ENCODE measurements at regions not wholly inside any gene's neighbourhood (a gene's known extent, or its start where the extent isn't known, plus 50 kb on each side); places are given as distances from the start of the nearest gene placed in this dataset.

GRCh38 chr9:118635416-118635815 is 733.8 kb downstream of the BRINP1 start:
- TF ChIP-seq POLR2A (IDR thresholded peaks at IDR 0.05) (no peak), EP300 (IDR thresholded peaks at IDR 0.05) (no peak)
